ENCODE measurements at regions not wholly inside any gene's neighbourhood (a gene's known extent, or its start where the extent isn't known, plus 50 kb on each side); places are given as distances from the start of the nearest gene placed in this dataset.
"Not testable (repeated sequence)": the region's sequence is repeated elsewhere in the genome, so short reads cannot be mapped to it uniquely, and the experiment has no call there.

- TF ChIP-seq, protein P1, sequence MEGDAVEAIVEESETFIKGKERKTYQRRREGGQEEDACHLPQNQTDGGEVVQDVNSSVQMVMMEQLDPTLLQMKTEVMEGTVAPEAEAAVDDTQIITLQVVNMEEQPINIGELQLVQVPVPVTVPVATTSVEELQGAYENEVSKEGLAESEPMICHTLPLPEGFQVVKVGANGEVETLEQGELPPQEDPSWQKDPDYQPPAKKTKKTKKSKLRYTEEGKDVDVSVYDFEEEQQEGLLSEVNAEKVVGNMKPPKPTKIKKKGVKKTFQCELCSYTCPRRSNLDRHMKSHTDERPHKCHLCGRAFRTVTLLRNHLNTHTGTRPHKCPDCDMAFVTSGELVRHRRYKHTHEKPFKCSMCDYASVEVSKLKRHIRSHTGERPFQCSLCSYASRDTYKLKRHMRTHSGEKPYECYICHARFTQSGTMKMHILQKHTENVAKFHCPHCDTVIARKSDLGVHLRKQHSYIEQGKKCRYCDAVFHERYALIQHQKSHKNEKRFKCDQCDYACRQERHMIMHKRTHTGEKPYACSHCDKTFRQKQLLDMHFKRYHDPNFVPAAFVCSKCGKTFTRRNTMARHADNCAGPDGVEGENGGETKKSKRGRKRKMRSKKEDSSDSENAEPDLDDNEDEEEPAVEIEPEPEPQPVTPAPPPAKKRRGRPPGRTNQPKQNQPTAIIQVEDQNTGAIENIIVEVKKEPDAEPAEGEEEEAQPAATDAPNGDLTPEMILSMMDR (IDR thresholded peaks at IDR 0.05; ENCODE audit: extremely low read depth, missing control alignments), result no peak
Observed at GRCh38 chr12:91729543-91729942, 416.1 kb downstream of the BTG1 start.

GRCh38 chr12:91723191-91723590 is 422.5 kb downstream of the BTG1 start:
- no peak for DNase-seq (ENCODE audit: low spot score)
- TF ChIP-seq, protein P1 (IDR thresholded peaks at IDR 0.05; ENCODE audit: extremely low read depth, missing control alignments), result no peak

More at GRCh38 chr12:91729543-91729942, 416.1 kb downstream of the BTG1 start:
- no peak for DNase-seq (ENCODE audit: low spot score)

GRCh38 chr12:91722072-91722471 is 423.6 kb downstream of the BTG1 start:
- TF ChIP-seq, protein P1 (IDR thresholded peaks at IDR 0.05; ENCODE audit: extremely low read depth, missing control alignments), result no peak
- DNase-seq (ENCODE audit: low spot score), result no peak

DNA sequence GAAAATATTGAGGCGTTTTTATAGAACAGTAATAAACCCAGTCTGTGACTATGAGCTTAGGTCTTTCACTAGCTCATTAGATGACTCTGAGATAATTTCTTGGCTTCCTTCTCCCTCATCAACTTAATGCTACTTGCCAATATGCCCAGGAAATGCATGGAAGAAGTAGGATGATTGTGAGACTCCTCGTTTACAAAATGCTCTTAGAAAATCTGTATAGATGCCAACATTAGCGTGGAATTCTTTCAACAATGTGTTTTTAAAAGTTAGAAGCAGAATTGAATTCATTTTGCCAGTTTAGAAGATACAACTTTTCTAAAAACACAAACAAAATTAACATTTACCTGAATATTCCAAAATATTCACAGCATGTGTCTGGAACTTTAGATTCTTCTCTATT is 424.6 kb downstream of the BTG1 start:
- no peak for DNase-seq (ENCODE audit: low spot score)
- TF ChIP-seq, protein P1 (IDR thresholded peaks at IDR 0.05; ENCODE audit: extremely low read depth, missing control alignments), result no peak

GRCh38 chr12:91718326-91718725 is 427.3 kb downstream of the BTG1 start:
- TF ChIP-seq, protein P1 (IDR thresholded peaks at IDR 0.05; ENCODE audit: extremely low read depth, missing control alignments), result no peak
- DNase-seq (ENCODE audit: low spot score), result no peak

- TF ChIP-seq, protein P1 (IDR thresholded peaks at IDR 0.05; ENCODE audit: extremely low read depth, missing control alignments), result no peak
- no peak for DNase-seq (ENCODE audit: low spot score)
Observed at GRCh38 chr12:91717804-91718203, 427.8 kb downstream of the BTG1 start.

DNA sequence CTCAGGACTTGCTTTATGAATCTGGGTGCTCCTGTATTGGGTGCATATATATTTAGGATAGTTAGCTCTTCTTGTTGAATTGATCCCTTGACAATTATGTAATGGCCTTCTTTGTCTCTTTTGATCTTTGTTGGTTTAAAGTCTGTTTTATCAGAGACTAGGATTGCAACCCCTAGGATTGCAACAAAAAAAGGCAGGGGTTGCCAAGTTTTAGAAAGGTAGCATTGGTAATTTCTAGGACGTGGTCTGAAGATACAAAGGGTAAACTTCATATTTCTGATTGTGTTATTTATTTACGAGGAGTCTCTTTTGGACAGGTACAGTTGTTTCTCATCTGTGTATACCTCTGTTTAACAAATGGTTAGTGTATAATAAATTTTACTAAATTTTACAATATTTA is 433.7 kb downstream of the BTG1 start:
- not testable (repeated sequence) for DNase-seq (ENCODE audit: low spot score)

GRCh38 chr12:91706466-91706865 is 439.2 kb downstream of the BTG1 start:
- TF ChIP-seq, protein P1 (IDR thresholded peaks at IDR 0.05; ENCODE audit: extremely low read depth, missing control alignments), result no peak
- DNase-seq (ENCODE audit: low spot score), result no peak
